Cardiac muscle cell (in vitro differentiated cells and primary cell): ENCODE measurements at regions not wholly inside any gene's neighbourhood (a gene's known extent, or its start where the extent isn't known, plus 50 kb on each side); places are given as distances from the start of the nearest gene placed in this dataset.
A peak's percentile ranks its signal among the peaks of the same experiment; 100 is the strongest.

Source experiments
- DNase-seq, 2 donors: peaks; one replicate each; pipeline versions ENCODE4 v3.0.0 to v3.0.0-alpha.2; 2010 to 2017; ENCODE audit warnings: low read depth in 1 of 2, low spot score in 1 of 2
- H3K27ac ChIP-seq: fragments of 200-600 bp; sonication (generic); 2 replicates; pipeline ENCODE4 v1.5.1; 2016
- H3K27me3 ChIP-seq: fragments of 200-600 bp; sonication (generic); 2 replicates; pipeline ENCODE4 v1.6.0; 2016; ENCODE audit warnings: control low read depth
- H3K36me3 ChIP-seq: fragments of 200-600 bp; sonication (generic); 2 replicates; pipeline ENCODE4 v1.5.1; 2016; ENCODE audit warnings: control low read depth
- H3K4me1 ChIP-seq: fragments of 200-600 bp; sonication (generic); 2 replicates; pipeline ENCODE4 v1.8.1; 2017; ENCODE audit warnings: low read depth, mild to moderate bottlenecking, mixed run types
- H3K4me3 ChIP-seq: fragments of 200-600 bp; sonication (generic); 2 replicates; pipeline ENCODE4 v1.5.1; 2016; ENCODE audit warnings: mild to moderate bottlenecking
- H3K9me3 ChIP-seq: fragments of 200-600 bp; sonication (generic); 2 replicates; pipeline ENCODE4 v1.5.1; 2017; ENCODE audit warnings: low read depth, mild to moderate bottlenecking, control low read depth
- TF ChIP-seq, protein P1 (sequence below): IDR thresholded peaks from 2 replicates; pipeline ENCODE4 v1.5.1; 2012; ENCODE audit warnings: low read depth, mild to moderate bottlenecking, low read length

DNA sequence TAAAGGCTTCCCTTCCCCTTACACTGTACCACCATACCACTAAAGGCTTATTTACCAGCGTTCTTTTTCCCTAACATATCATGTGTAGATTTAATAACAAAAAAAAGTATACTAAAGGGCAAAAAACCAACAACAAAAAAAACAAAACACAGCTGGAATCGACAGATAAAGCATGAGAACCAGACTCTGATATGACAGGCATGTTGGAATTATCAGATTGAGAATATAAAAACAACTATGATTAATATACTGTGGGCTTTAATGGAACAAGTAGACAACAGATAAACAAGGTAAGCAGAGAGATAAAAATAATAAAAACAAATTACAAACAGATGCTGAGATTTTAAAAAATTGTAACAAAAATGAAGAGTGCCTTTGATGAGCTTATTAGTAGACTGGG is 754.1 kb upstream of the MDGA2 start:
- Histone ChIP-seq H3K36me3 (no peaks in the 10 kb centered on the region), H3K4me1 (no peaks in the 10 kb centered on the region), H3K9me3 (no peaks in the 10 kb centered on the region), H3K27me3 (no peaks in the 10 kb centered on the region), H3K27ac (no peak overlapping the region), H3K4me3 (no peak overlapping the region)
- TF ChIP-seq, protein P1, sequence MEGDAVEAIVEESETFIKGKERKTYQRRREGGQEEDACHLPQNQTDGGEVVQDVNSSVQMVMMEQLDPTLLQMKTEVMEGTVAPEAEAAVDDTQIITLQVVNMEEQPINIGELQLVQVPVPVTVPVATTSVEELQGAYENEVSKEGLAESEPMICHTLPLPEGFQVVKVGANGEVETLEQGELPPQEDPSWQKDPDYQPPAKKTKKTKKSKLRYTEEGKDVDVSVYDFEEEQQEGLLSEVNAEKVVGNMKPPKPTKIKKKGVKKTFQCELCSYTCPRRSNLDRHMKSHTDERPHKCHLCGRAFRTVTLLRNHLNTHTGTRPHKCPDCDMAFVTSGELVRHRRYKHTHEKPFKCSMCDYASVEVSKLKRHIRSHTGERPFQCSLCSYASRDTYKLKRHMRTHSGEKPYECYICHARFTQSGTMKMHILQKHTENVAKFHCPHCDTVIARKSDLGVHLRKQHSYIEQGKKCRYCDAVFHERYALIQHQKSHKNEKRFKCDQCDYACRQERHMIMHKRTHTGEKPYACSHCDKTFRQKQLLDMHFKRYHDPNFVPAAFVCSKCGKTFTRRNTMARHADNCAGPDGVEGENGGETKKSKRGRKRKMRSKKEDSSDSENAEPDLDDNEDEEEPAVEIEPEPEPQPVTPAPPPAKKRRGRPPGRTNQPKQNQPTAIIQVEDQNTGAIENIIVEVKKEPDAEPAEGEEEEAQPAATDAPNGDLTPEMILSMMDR = no peak
- DNase-seq = no peak

DNA sequence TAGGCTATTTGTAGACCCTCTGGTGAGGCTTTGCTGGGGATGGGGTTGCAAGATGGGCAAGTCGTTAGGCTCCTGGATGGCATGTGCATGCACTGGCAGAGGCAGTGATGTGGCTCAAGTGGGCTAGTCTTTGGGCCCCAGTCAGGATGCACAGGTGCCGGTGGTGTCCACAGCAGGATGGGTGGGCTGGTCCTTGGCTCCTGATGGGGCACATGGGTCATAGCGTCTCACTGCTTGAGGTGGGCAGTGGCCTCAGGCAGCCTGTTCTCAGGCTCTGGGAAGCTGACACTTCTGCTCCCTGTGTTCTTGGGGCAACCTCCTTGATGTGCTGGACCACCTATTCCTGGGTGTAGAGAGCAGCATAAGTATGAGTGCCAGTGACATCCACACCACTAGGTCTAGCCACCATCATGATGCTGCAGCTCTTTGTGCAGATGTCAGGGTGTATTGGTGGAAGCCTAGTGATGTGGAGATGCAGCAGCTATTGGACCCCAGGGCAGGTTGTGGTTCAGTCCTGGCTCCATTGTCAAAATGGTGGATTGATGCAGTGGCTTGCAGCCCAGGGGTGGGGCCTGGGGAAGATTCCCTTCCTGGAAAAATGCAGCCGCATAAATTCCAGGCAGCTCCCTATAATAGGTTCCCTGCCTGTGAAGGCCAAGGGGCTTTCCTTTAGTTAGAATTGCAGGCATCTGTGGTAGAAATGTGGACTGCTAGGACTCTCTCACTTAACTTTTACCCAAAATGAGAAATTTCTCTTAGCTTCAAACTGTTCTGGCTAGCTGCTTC is 742.5 kb upstream of the MDGA2 start:
- no peaks in the 10 kb centered on the region for H3K9me3 ChIP-seq
- no peaks in the 10 kb centered on the region for H3K36me3 ChIP-seq
- H3K4me3 ChIP-seq = no peak overlapping the region
- TF ChIP-seq, protein P1 = no peak
- no peaks in the 10 kb centered on the region for H3K27me3 ChIP-seq
- no peaks in the 10 kb centered on the region for H3K4me1 ChIP-seq
- no peak overlapping the region for H3K27ac ChIP-seq
- DNase-seq = no peak

- no peaks in the 10 kb centered on the region for H3K4me1 ChIP-seq
Observed at GRCh38 chr14:48401321-48401720, 725.9 kb upstream of the MDGA2 start.

GRCh38 chr14:48398675-48399282 is 723.4 kb upstream of the MDGA2 start:
- no peaks in the 10 kb centered on the region for H3K27me3 ChIP-seq
- H3K4me3 ChIP-seq = no peak overlapping the region
- H3K27ac ChIP-seq = no peak overlapping the region
- no peaks in the 10 kb centered on the region for H3K4me1 ChIP-seq
- H3K36me3 ChIP-seq = no peaks in the 10 kb centered on the region
- no peaks in the 10 kb centered on the region for H3K9me3 ChIP-seq
- TF ChIP-seq, protein P1 = peak; percentile 51
- DNase-seq = peak; percentile 36 to 65

More at GRCh38 chr14:48401321-48401720, 725.9 kb upstream of the MDGA2 start:
- no peaks in the 10 kb centered on the region for H3K9me3 ChIP-seq
- H3K27me3 ChIP-seq = no peaks in the 10 kb centered on the region
- H3K4me3 ChIP-seq = no peak overlapping the region
- no peak overlapping the region for H3K27ac ChIP-seq
- DNase-seq = no peak
- no peaks in the 10 kb centered on the region for H3K36me3 ChIP-seq
- TF ChIP-seq, protein P1 = no peak

DNA sequence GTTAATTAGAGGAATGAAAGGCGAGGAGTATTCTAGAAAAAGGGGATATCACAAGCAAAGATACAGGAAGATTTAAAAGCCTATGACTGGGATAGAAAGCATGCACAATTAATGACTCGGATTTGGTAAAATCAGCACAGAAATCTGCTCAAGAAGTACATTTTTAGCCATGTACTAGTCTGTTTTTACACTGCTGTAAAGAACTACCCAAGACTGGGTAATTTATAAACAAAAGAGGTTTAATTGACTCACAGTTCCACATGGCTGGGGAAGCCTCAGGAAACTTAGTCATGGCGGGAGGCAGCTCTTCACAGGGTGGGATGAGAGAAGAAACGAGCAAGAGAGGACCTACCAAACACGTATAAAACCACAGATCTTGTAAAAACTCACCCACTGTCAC is 716.3 kb upstream of the MDGA2 start:
- Histone ChIP-seq H3K9me3 (no peaks in the 10 kb centered on the region), H3K27ac (no peak overlapping the region), H3K36me3 (no peaks in the 10 kb centered on the region), H3K4me1 (no peaks in the 10 kb centered on the region), H3K4me3 (no peak overlapping the region), H3K27me3 (no peaks in the 10 kb centered on the region)
- DNase-seq = no peak
- TF ChIP-seq, protein P1 = no peak
